ENCODE measurements at regions not wholly inside any gene's neighbourhood (a gene's known extent, or its start where the extent isn't known, plus 50 kb on each side); places are given as distances from the start of the nearest gene placed in this dataset.

DNA sequence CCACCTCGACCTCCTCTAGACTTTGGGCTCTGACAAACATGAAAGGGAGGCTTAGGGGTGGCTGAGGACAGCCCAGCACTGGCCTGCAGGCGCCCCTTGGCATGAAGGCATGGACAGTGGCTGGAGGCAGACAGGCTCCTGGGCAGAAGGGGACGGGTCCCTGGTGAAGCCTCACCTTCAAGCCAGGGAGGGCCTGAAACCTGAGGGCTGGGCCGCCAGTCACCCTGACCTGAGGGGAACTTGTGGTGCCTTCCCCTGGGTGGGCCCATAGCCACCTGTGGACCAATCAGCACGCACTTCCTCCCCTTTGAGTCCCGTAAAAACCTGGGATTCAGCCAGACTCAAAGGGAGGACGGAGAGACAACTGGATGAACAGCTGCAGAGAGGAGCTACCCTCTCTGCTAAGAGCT lies 90.4 kb upstream of the PUM3 start:
- H3K27me3 ChIP-seq, result no peaks in the 10 kb centered on the region
- no peaks in the 10 kb centered on the region for H3K9me3 ChIP-seq
- intact Hi-C loops (cut with DNase I), result no loop called here
- WGBS, result 50% methylated on average over 1 of the region's 7 CpGs
- no peak overlapping the region for H3K27ac ChIP-seq (replicated peaks in 1 of 4)
- no peak overlapping the region for H3K4me3 ChIP-seq
- no peak for TF ChIP-seq EP300 (IDR thresholded peaks at IDR 0.05)
- TF ChIP-seq, protein P1, sequence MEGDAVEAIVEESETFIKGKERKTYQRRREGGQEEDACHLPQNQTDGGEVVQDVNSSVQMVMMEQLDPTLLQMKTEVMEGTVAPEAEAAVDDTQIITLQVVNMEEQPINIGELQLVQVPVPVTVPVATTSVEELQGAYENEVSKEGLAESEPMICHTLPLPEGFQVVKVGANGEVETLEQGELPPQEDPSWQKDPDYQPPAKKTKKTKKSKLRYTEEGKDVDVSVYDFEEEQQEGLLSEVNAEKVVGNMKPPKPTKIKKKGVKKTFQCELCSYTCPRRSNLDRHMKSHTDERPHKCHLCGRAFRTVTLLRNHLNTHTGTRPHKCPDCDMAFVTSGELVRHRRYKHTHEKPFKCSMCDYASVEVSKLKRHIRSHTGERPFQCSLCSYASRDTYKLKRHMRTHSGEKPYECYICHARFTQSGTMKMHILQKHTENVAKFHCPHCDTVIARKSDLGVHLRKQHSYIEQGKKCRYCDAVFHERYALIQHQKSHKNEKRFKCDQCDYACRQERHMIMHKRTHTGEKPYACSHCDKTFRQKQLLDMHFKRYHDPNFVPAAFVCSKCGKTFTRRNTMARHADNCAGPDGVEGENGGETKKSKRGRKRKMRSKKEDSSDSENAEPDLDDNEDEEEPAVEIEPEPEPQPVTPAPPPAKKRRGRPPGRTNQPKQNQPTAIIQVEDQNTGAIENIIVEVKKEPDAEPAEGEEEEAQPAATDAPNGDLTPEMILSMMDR (IDR thresholded peaks at IDR 0.05), result no peak
- no peak for TF ChIP-seq POLR2AphosphoS5 (IDR thresholded peaks at IDR 0.05)
- no peak for TF ChIP-seq POLR2A (IDR thresholded peaks at IDR 0.05; ENCODE audit: low read depth)
- no peaks in the 10 kb centered on the region for H3K4me1 ChIP-seq
- H3K36me3 ChIP-seq, result no peaks in the 10 kb centered on the region
- DNase-seq (ENCODE audit: extremely low spot score), result no peak

DNA sequence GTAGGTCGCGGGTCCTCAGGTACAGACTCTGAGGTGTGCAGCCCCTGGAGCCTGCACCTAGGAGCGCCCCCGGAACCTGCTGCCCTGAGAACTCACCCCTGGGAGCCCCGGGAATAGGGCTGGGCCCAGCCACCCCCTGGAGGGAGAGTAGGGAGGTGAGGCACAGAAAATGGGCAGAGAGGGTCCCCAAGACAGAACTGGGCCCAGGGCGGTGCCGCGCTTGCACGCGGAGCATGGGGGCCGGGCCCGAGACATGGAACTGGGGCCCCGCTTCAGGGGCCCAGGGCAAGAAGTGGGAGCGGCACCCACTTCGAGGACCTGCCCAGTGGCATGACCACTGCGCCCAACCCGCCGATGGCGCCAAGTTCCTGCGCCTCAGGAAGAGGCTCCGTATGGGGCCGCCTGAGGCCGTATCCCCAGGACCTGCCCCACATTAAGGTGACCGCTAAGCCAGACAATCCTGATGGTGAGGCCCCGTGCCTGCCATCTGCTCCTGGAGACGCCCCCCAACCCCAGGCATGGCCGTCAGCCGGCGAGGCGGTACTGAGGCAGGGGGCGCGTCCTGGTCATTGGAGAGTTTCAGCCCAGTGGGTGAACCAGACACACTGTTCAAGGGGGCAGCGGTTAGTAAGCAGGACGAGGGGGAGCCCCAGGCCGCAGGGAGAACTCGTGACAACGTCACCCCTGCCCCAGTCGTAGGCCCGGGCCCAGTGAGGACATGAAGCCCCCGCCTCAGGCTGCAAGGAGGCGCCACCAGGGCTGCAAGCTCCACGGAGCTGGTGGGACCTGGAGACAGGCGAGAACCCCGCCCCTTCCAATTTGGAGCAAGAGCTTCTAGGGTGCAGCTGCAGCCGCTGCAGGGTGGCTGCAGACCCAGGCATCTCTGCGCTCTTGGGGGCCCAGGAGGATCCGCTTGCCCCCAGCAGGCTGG lies 89.5 kb upstream of the PUM3 start:
- no peak overlapping the region for H3K4me3 ChIP-seq
- DNase-seq (ENCODE audit: extremely low spot score), result no peak
- no peaks in the 10 kb centered on the region for H3K27me3 ChIP-seq
- H3K36me3 ChIP-seq, result no peaks in the 10 kb centered on the region
- H3K4me1 ChIP-seq, result no peaks in the 10 kb centered on the region
- H3K27ac ChIP-seq (replicated peaks in 1 of 4), result no peak overlapping the region
- intact Hi-C loops (cut with DNase I), result no loop called here
- H3K9me3 ChIP-seq, result no peaks in the 10 kb centered on the region
- TF ChIP-seq, protein P1 (IDR thresholded peaks at IDR 0.05), result no peak
- TF ChIP-seq POLR2A (IDR thresholded peaks at IDR 0.05; ENCODE audit: low read depth) (no peak), EP300 (IDR thresholded peaks at IDR 0.05) (no peak), POLR2AphosphoS5 (IDR thresholded peaks at IDR 0.05) (no peak)
- WGBS, result 91% methylated on average over 32 of the region's 47 CpGs

DNA sequence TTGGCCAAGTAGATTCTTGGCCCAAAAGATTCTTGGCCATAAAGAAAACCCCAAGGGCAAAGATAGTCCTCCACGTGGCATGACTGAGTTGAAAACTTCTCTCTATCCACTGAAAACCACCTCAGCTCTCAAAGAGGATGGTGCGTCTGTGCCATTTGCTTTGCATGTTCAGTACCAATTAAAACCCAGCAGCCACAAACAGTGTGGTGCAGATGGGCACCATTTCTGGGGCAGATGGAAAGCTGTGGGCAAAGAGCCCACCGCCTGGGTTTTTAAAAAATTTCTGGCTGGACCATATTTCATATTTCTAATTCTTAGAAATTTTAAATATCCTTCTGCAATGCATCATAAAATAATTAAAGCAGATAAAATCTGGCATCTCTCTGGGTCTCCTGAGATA lies 84.5 kb upstream of the PUM3 start:
- no peak overlapping the region for H3K4me3 ChIP-seq
- H3K36me3 ChIP-seq, result no peaks in the 10 kb centered on the region
- H3K27ac ChIP-seq (replicated peaks in 1 of 4), result no peak overlapping the region
- WGBS, result 82% methylated on average over 3 of the region's 3 CpGs
- TF ChIP-seq POLR2AphosphoS5 (IDR thresholded peaks at IDR 0.05) (no peak), POLR2A (IDR thresholded peaks at IDR 0.05; ENCODE audit: low read depth) (no peak), EP300 (IDR thresholded peaks at IDR 0.05) (no peak)
- TF ChIP-seq, protein P1 (IDR thresholded peaks at IDR 0.05), result no peak
- no peaks in the 10 kb centered on the region for H3K27me3 ChIP-seq
- no peaks in the 10 kb centered on the region for H3K9me3 ChIP-seq
- H3K4me1 ChIP-seq, result no peaks in the 10 kb centered on the region
- no peak for DNase-seq (ENCODE audit: extremely low spot score)
- intact Hi-C loops (cut with DNase I), result no loop called here

DNA sequence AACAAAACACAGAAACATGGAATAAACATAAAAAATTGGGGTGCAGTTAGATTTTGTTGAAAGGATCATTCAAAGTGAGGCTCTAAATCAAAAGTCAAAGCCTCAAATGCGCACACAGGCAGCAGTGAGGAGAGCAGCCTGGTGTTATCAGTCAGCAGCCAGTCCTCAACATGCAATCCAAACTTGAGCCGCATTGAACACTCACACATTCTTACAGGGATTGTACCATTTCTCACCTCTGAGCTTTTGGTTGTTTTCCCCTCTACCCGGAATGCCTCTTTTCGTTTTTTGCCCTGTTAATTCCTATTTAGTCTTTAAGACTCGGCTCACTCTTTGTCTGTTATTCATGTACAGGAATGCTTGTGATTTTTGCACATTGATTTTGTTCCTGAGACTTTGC lies 81.1 kb upstream of the PUM3 start:
- Histone ChIP-seq H3K4me3 (no peak overlapping the region), H3K27ac (replicated peaks in 1 of 4) (no peak overlapping the region)
- no peak for TF ChIP-seq EP300 (IDR thresholded peaks at IDR 0.05)
- TF ChIP-seq, protein P1 (IDR thresholded peaks at IDR 0.05), result no peak

More for the DNA sequence above, 81.1 kb upstream of the PUM3 start:
- intact Hi-C loops (cut with DNase I), result no loop called here
- H3K27me3 ChIP-seq, result no peaks in the 10 kb centered on the region
- H3K36me3 ChIP-seq, result no peaks in the 10 kb centered on the region
- DNase-seq (ENCODE audit: extremely low spot score), result no peak
- 87% methylated on average over 5 of the region's 5 CpGs for WGBS
- no peaks in the 10 kb centered on the region for H3K4me1 ChIP-seq
- no peaks in the 10 kb centered on the region for H3K9me3 ChIP-seq
